Heart left ventricle (tissue), 16 donors: ENCODE measurements at regions not wholly inside any gene's neighbourhood (a gene's known extent, or its start where the extent isn't known, plus 50 kb on each side); places are given as distances from the start of the nearest gene placed in this dataset.
"Not testable (repeated sequence)": the region's sequence is repeated elsewhere in the genome, so short reads cannot be mapped to it uniquely, and the experiment has no call there.

Experiments
- ATAC-seq, 4 donors: fragments of 200-7000 bp; cut with Tn5 transposase; one replicate each; pipeline ENCODE4 v1.9.1; 2020 to 2022; ENCODE audit warnings: moderate library complexity in 4 of 4, mild to moderate bottlenecking in 3 of 4, moderate number of reproducible peaks in 1 of 4
- DNase-seq, 5 donors: peaks; one replicate each; pipeline ENCODE4 v3.0.0-alpha.2; 2020
- H3K27ac ChIP-seq, 12 donors: fragments of 200-600 bp; sonication (generic) in 4 of 12; one replicate each; pipeline versions ENCODE4 v1.5.0 to v1.8.0; 2016 to 2022; ENCODE audit warnings: mild to moderate bottlenecking in 2 of 12
- H3K27me3 ChIP-seq, 9 donors: fragments of 200-600 bp; sonication (generic) in 2 of 9; one replicate each; pipeline versions ENCODE4 v1.5.1 to v1.8.0; 2016 to 2022; ENCODE audit warnings: mild to moderate bottlenecking in 3 of 9
- H3K36me3 ChIP-seq, 9 donors: fragments of 200-600 bp; sonication (generic) in 2 of 9; one replicate each; pipeline versions ENCODE4 v1.5.0 to v1.8.0; 2018 to 2022; ENCODE audit warnings: mild to moderate bottlenecking in 2 of 9
- H3K4me1 ChIP-seq, 12 donors: fragments of 200-600 bp; sonication (generic) in 4 of 12; one replicate each; pipeline versions ENCODE4 v1.5.0 to v1.8.0; 2016 to 2022; ENCODE audit warnings: mild to moderate bottlenecking in 3 of 12
- H3K4me3 ChIP-seq, 12 donors: fragments of 200-600 bp; sonication (generic) in 4 of 12; one replicate each; pipeline versions ENCODE4 v1.5.0 to v1.8.0; 2017 to 2022; ENCODE audit warnings: mild to moderate bottlenecking in 9 of 12, moderate library complexity in 4 of 12
- H3K9me3 ChIP-seq, 12 donors: fragments of 200-600 bp; sonication (generic) in 4 of 12; one replicate each; pipeline versions ENCODE4 v1.5.0 to v1.8.0; 2016 to 2022; ENCODE audit warnings: mild to moderate bottlenecking in 1 of 12
- CTCF ChIP-seq, 12 donors: fragments of 200-600 bp; sonication (generic) in 4 of 12; IDR thresholded peaks; one replicate each; pipeline versions ENCODE4 v1.5.0 to v1.8.0; 2018 to 2022; ENCODE audit warnings: antibody characterized with exemption in 12 of 12, mild to moderate bottlenecking in 5 of 12
- POLR2A ChIP-seq, 2 donors: fragments of 450-650 bp; IDR thresholded peaks; one replicate each; pipeline ENCODE4 v1.6.1; 2017; ENCODE audit warnings: antibody characterized with exemption in 2 of 2, mild to moderate bottlenecking in 2 of 2, moderate library complexity in 2 of 2
- WGBS, 4 donors: extraction: QIAGEN DNeasy Blood & Tissue Kit in 2 of 4; methylation state at CpG; one replicate each; pipeline versions ENCODE4 v1.1.5 to v1.1.7; 2013 to 2018; 5-methylcytosine and 5-hydroxymethylcytosine counted together
- intact Hi-C, 10 donors: fragments of 100-400 bp; cut with DNase I; formaldehyde crosslinking; loops; one replicate each; pipeline versions ENCODE4 v1.11.1 to v1.14.2; 2022
- donor health status: ischemic (EF 13 %, LVEDD 7.1; RV severe dilation, severe dysfunction).
- donor health status: healthy with polysubstance abuse.
- donor health status: DM: no; HTN: yes; CAD: no.
- donor health status: DM: no; HTN: no; CAD: no.
- donor health status: ischemic (EF 25% LVEDD 6.9; RV normal size, moderate dysfunction).
- donor health status: ischemic (EF 25% LVEDD 5.7; RV mildly dilated, moderate dysfunction).
- donor health status: healthy.
- donor health status: DM: yes; HTN: yes; CAD: no.
- donor health status: ischemic (EF 35%, LVEDD 5.7; RV mildly dilated, moderate dysfunction).
- donor health status: nonischemic (EF 11% LVEDD 7.7; RV severe dilation, severe dysfunction).
- donor health status: DM: yes; HTN: yes; CAD: no.
- donor health status: PGD.
- donor health status: ischemic (EF 29% LVEDD 5.4; RV normal size, mild dysfunction).
- donor health status: nonischemic (EF 23%, LVEDD 6.1; RV moderate dilation, normal function).

GRCh38 chr6:164345806-164346496 is 931.4 kb downstream of the QKI start:
- peak overlapping the region in 7 of 12 donors; percentile 21 to 47 (median 27) for H3K27ac ChIP-seq

DNA sequence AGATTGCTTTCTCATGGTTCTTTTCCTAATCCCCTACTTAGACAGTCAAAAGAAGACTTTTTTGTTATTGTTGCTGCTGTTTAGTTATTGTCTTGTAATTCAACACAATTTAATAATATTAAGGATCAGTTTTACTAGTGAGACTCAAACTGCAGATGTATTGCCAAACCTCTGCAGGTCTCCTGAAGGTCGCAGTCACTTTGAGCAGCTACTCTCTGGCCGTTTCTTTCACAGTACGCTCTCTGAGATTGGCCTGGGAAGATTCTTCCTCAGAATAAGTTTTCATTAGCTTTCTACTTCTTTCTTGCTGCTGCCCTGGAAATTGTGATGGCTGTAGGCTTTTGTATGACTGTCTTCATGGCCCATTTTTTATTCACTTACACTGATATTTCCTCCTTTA is 930.8 kb downstream of the QKI start:
- WGBS, 4 donors: 46 to 51% (median 49%) methylated on average over 3 of the region's 3 CpGs
- intact Hi-C loops: loop anchor here in 1 of 10 donors (5.0 kb wide), 1 partner anchor 582 kb away; no protein-coding TSS in a partner anchor
- DNase-seq (no peak), ATAC-seq (peak in 3 of 4 donors; percentile 10 to 59 (median 42))
- peaks cover 0 to 24% (median 2%) of the 10 kb centered on the region in 12 donors for H3K4me1 ChIP-seq
- H3K9me3 ChIP-seq: no peaks in the 10 kb centered on the region
- H3K27ac ChIP-seq: peak overlapping the region in 7 of 12 donors; percentile 21 to 47 (median 27)
- TF ChIP-seq POLR2A (IDR thresholded peaks at IDR 0.05) (no peak), CTCF (IDR thresholded peaks at IDR 0.05) (no peak)
- H3K27me3 ChIP-seq: no peaks in the 10 kb centered on the region
- no peaks in the 10 kb centered on the region for H3K36me3 ChIP-seq
- H3K4me3 ChIP-seq: no peak overlapping the region

More at GRCh38 chr6:164345806-164346496, 931.4 kb downstream of the QKI start:
- Histone ChIP-seq H3K27me3 (no peaks in the 10 kb centered on the region), H3K4me3 (no peak overlapping the region), H3K9me3 (no peaks in the 10 kb centered on the region), H3K4me1 (peaks cover 0 to 24% (median 2%) of the 10 kb centered on the region in 12 donors), H3K36me3 (no peaks in the 10 kb centered on the region)
- peak in 1 of 4 donors; percentile 39 for ATAC-seq
- intact Hi-C loops: loop anchor here in 1 of 10 donors (5.0 kb wide), 1 partner anchor 581 kb away; no protein-coding TSS in a partner anchor
- no peak for TF ChIP-seq CTCF (IDR thresholded peaks at IDR 0.05)
- no peak for TF ChIP-seq POLR2A (IDR thresholded peaks at IDR 0.05)
- DNase-seq: no peak
- WGBS, 4 donors: 59 to 61% (median 60%) methylated on average over 8 of the region's 8 CpGs

DNA sequence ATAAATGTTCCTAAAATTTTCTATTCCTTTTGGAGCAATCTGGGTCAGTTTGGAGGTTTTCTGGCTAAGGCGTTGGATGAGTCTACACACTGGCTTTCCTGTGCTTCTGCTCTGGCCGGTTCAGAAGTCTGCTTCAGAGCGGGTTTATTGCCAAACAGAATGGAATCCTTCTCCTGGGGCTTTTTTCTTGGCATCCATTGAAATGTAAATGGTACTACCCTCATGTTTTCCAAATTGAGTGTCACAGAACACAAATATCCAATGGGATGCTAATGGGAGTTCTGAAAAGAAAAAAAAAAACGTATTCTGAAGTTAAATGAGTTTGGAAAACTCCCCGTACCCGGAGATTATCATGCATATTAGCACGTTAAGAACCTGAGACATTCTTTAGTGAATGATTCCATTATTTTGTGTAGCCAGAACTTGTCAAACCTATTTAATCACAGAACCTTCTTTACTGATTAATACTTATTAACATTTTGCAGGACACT is 930.3 kb downstream of the QKI start:
- H3K9me3 ChIP-seq: no peaks in the 10 kb centered on the region
- no peak overlapping the region for H3K4me3 ChIP-seq
- DNase-seq (peak in 1 of 5 donors; percentile 33), ATAC-seq (peak; percentile 51 to 93 (median 78))
- WGBS, 4 donors: 70 to 81% (median 76%) methylated on average over 7 of the region's 7 CpGs
- H3K36me3 ChIP-seq: no peaks in the 10 kb centered on the region
- intact Hi-C loops: loop anchor here in 1 of 10 donors (5.0 kb wide), 1 partner anchor 582 kb away; no protein-coding TSS in a partner anchor
- TF ChIP-seq CTCF (IDR thresholded peaks at IDR 0.05) (no peak), POLR2A (IDR thresholded peaks at IDR 0.05) (no peak)
- peak overlapping the region in 4 of 12 donors; percentile 25 to 47 (median 27) for H3K27ac ChIP-seq
- H3K4me1 ChIP-seq: peaks cover 0 to 24% (median 2%) of the 10 kb centered on the region in 12 donors
- no peaks in the 10 kb centered on the region for H3K27me3 ChIP-seq

- H3K4me1 ChIP-seq, DNase-seq, H3K9me3 ChIP-seq, H3K27ac ChIP-seq, H3K27me3 ChIP-seq, intact Hi-C loops, ATAC-seq, H3K36me3 ChIP-seq, H3K4me3 ChIP-seq: not testable (repeated sequence)
- 90 to 95% (median 92%) methylated on average over 4 of the region's 4 CpGs for WGBS, 4 donors
Observed at GRCh38 chr6:164339442-164339841, 924.9 kb downstream of the QKI start.
